A549 (cell line): ENCODE measurements at regions not wholly inside any gene's neighbourhood (a gene's known extent, or its start where the extent isn't known, plus 50 kb on each side); places are given as distances from the start of the nearest gene placed in this dataset.

Experiments
- ATAC-seq, 2 experiments: fragments of 200-7000 bp in 1 of 2; fragments of >200 bp in 1 of 2; cut with Nextera tagmentation in 1 of 2; cut with Tn5 transposase in 1 of 2; 3 replicates each; pipeline versions ENCODE4 v1.8.0 to v1.9.1; 2018 to 2020; ENCODE audit warnings: mild to moderate bottlenecking in 1 of 2, moderate library complexity in 1 of 2
- CTCF ChIA-PET: fragments of 300-600 bp; sonication (Branson Sonifier 250); formaldehyde crosslinking; extraction: SDS; loops from one replicate; lab custom pipeline; 2021; ENCODE audit warnings: antibody characterized with exemption, inconsistent platforms; lab: Yijun Ruan, JAX
- POLR2A ChIA-PET: fragments of 350-600 bp; formaldehyde crosslinking; extraction: SDS; loops from one replicate; lab custom pipeline; 2021; ENCODE audit warnings: antibody characterized with exemption, inconsistent platforms; lab: Yijun Ruan, JAX
- DNase-seq, 2 experiments: peaks; one replicate each; pipeline versions ENCODE4 v3.0.0 to v3.0.0-alpha.2; 2011 to 2016; ENCODE audit warnings: low read depth in 1 of 2, low spot score in 1 of 2
- FAIRE-seq: peaks from 2 replicates; lab custom pipeline; 2011; peaks lifted over from hg19 to GRCh38; lab: Jason Lieb, UNC
- H3K27ac ChIP-seq, 2 experiments: fragments of >200 bp; sonication (Bioruptor Twin); formaldehyde crosslinking; 3 replicates each; pipeline ENCODE4 v1.5.1; 2016 to 2017
- H3K4me1 ChIP-seq: fragments of >200 bp; sonication (Bioruptor Twin); formaldehyde crosslinking; 3 replicates; pipeline ENCODE4 v1.6.1; 2016
- H3K4me2 ChIP-seq: fragments of >200 bp; sonication (Bioruptor Twin); formaldehyde crosslinking; 3 replicates; pipeline ENCODE4 v1.6.1; 2016
- H3K4me3 ChIP-seq: fragments of >200 bp; sonication (Bioruptor Twin); formaldehyde crosslinking; 3 replicates; pipeline ENCODE4 v1.5.1; 2016
- H3K9me3 ChIP-seq: fragments of >200 bp; sonication (Bioruptor Twin); formaldehyde crosslinking; 3 replicates; pipeline ENCODE4 v1.6.1; 2016
- ATOH8 ChIP-seq: fragments of 250-450 bp; sonication (Bioruptor Pico); IDR thresholded peaks from 2 replicates; pipeline ENCODE4 v1.5.0; 2020; ENCODE audit warnings: low read depth, mild to moderate bottlenecking, moderate library complexity
- BCL3 ChIP-seq: fragments of >200 bp; sonication (Bioruptor Twin); formaldehyde crosslinking; IDR thresholded peaks from 3 replicates; pipeline ENCODE4 v1.6.1; 2016
- CBX2 ChIP-seq: fragments of 200-600 bp; sonication (generic); IDR thresholded peaks from 2 replicates; pipeline ENCODE4 v1.6.1; 2016; ENCODE audit warnings: low read depth, mild to moderate bottlenecking, borderline replicate concordance
- CBX8 ChIP-seq: fragments of 200-600 bp; sonication (generic); IDR thresholded peaks from 2 replicates; pipeline ENCODE4 v1.6.1; 2016
- CHD4 ChIP-seq: fragments of 200-600 bp; sonication (generic); IDR thresholded peaks from 2 replicates; pipeline ENCODE4 v1.6.1; 2016; ENCODE audit warnings: antibody characterized with exemption, mild to moderate bottlenecking, borderline replicate concordance
- EHF ChIP-seq: fragments of 250-450 bp; sonication (Bioruptor Pico); IDR thresholded peaks from 2 replicates; pipeline ENCODE4 v1.5.0; 2020; ENCODE audit warnings: mild to moderate bottlenecking
- FOSB ChIP-seq: fragments of 250-450 bp; sonication (Bioruptor Pico); IDR thresholded peaks from 2 replicates; pipeline ENCODE4 v1.5.0; 2020; ENCODE audit warnings: mild to moderate bottlenecking, moderate library complexity
- HES2 ChIP-seq: fragments of >200 bp; sonication (Bioruptor Twin); formaldehyde crosslinking; IDR thresholded peaks from 2 replicates; pipeline ENCODE4 v1.6.1; 2016
- HEYL ChIP-seq: fragments of 250-450 bp; sonication (Bioruptor Pico); IDR thresholded peaks from 2 replicates; pipeline ENCODE4 v1.8.0; 2021; ENCODE audit warnings: mild to moderate bottlenecking, moderate library complexity
- HOXB5 ChIP-seq: fragments of 250-450 bp; sonication (Bioruptor Pico); IDR thresholded peaks from 2 replicates; pipeline ENCODE4 v1.5.0; 2020; ENCODE audit warnings: mild to moderate bottlenecking, moderate library complexity
- KDM1A ChIP-seq: fragments of 200-600 bp; sonication (generic); IDR thresholded peaks from 2 replicates; pipeline ENCODE4 v1.6.1; 2016; ENCODE audit warnings: low read depth, mild to moderate bottlenecking
- MAX ChIP-seq: IDR thresholded peaks from 2 replicates; pipeline ENCODE4 v1.6.1; 2012
- NFE2L2 ChIP-seq: fragments of 150-350 bp; conservative IDR thresholded peaks from 2 replicates; pipeline ENCODE4 v1.6.1; 2014; ENCODE audit warnings: low read length
- PBX3 ChIP-seq: IDR thresholded peaks from 2 replicates; pipeline ENCODE4 v1.6.1; 2012
- POLR2AphosphoS2 ChIP-seq: conservative IDR thresholded peaks from 2 replicates; pipeline ENCODE4 v1.6.1; 2012; ENCODE audit warnings: low read length, improper control_type of control experiment, inconsistent platforms
- RAD21 ChIP-seq, 2 experiments: fragments of >200 bp in 1 of 2; sonication (Bioruptor Twin) in 1 of 2; formaldehyde crosslinking in 1 of 2; IDR thresholded peaks in 1 of 2; conservative IDR thresholded peaks in 1 of 2; 2 replicates in 1 of 2; 3 replicates in 1 of 2; pipeline ENCODE4 v1.6.1; 2012 to 2018; ENCODE audit warnings: inconsistent platforms in 1 of 2
- REST ChIP-seq: fragments of 200-600 bp; sonication (generic); IDR thresholded peaks from 2 replicates; pipeline ENCODE4 v1.6.1; 2016; ENCODE audit warnings: antibody characterized with exemption, mild to moderate bottlenecking, moderate library complexity
- ZC3H11A ChIP-seq: fragments of 450-650 bp; IDR thresholded peaks from 2 replicates; pipeline ENCODE4 v1.6.1; 2014; ENCODE audit warnings: antibody characterized with exemption, mild to moderate bottlenecking
- ZNF302 ChIP-seq: fragments of 250-450 bp; sonication (Bioruptor Pico); IDR thresholded peaks from 2 replicates; pipeline ENCODE4 v1.9.0; 2021; ENCODE audit warnings: inconsistent platforms, mild to moderate bottlenecking, moderate library complexity
- ZSCAN20 ChIP-seq: fragments of 250-450 bp; sonication (Bioruptor Pico); IDR thresholded peaks from 2 replicates; pipeline ENCODE4 v1.8.0; 2022; ENCODE audit warnings: mild to moderate bottlenecking, moderate library complexity
- WGBS: methylation state at CpG from one replicate; pipeline ENCODE4 v1.1.6; 2017; ENCODE audit errors: missing lambda C conversion rate; 5-methylcytosine and 5-hydroxymethylcytosine counted together

GRCh38 chr6:160858886-160859285 is 132.7 kb upstream of the MAP3K4 start (continued):
- TF ChIP-seq ZNF302 (CRISPR knock-in tag) (no peak), ATOH8 (CRISPR knock-in tag) (no peak)

- ChIA-PET POLR2A (no interaction called here), CTCF (no interaction called here)
- Histone ChIP-seq H3K9me3 (no peaks in the 10 kb centered on the region), H3K27ac (no peak overlapping the region), H3K4me2 (no peak overlapping the region), H3K4me1 (no peaks in the 10 kb centered on the region), H3K4me3 (no peak overlapping the region)
- FAIRE-seq, result no peak
- TF ChIP-seq POLR2AphosphoS2 (no peak), ZC3H11A (no peak), EHF (CRISPR knock-in tag) (no peak), KDM1A (no peak), NFE2L2 (no peak), REST (no peak), ZSCAN20 (CRISPR knock-in tag) (no peak), CHD4 (no peak), ZNF302 (CRISPR knock-in tag) (no peak), CBX2 (no peak), FOSB (CRISPR knock-in tag) (no peak)
- no peak for DNase-seq
- no peak for ATAC-seq
- 25% methylated on average over 7 of the region's 9 CpGs for WGBS
Observed at GRCh38 chr6:160859822-160860221, 131.7 kb upstream of the MAP3K4 start.

- ChIA-PET CTCF (no interaction called here), POLR2A (interaction anchor here (0.6 kb wide), 1 partner anchor 509 kb away, joined by 5 read pairs; no protein-coding TSS in a partner anchor)
- WGBS, result 13% methylated on average over 3 of the region's 4 CpGs
- ATAC-seq, result no peak
- Histone ChIP-seq H3K9me3 (no peaks in the 10 kb centered on the region), H3K4me3 (no peak overlapping the region), H3K4me2 (no peak overlapping the region)
- no peak for DNase-seq
- FAIRE-seq, result no peak
- TF ChIP-seq HEYL (CRISPR knock-in tag) (no peak), RAD21 (conservative IDR thresholded peaks at IDR 0.05 in 1 of 2, IDR thresholded peaks at IDR 0.05 in 1 of 2) (no peak), CBX8 (no peak), MAX (no peak), HOXB5 (CRISPR knock-in tag) (no peak), NFE2L2 (no peak), ZC3H11A (no peak), HES2 (no peak), BCL3 (no peak), PBX3 (no peak)
- TF ChIP-seq, all 56 proteins: peak for 0
- Histone ChIP-seq H3K27ac (no peak overlapping the region), H3K4me1 (no peaks in the 10 kb centered on the region)
Observed at GRCh38 chr6:160861824-160862223, 129.7 kb upstream of the MAP3K4 start.
